Mucosa of stomach (tissue), 1 donor: ENCODE measurements at regions not wholly inside any gene's neighbourhood (a gene's known extent, or its start where the extent isn't known, plus 50 kb on each side); places are given as distances from the start of the nearest gene placed in this dataset.

Source experiments
- H3K27me3 ChIP-seq: one replicate; pipeline ENCODE4 v1.7.0; 2013; ENCODE audit warnings: mild to moderate bottlenecking, low read length; ENCODE audit not compliant: control insufficient read depth, insufficient read depth
- H3K36me3 ChIP-seq: one replicate; pipeline ENCODE4 v1.7.0; 2013; ENCODE audit warnings: low read length; ENCODE audit not compliant: control insufficient read depth, insufficient read depth
- H3K4me1 ChIP-seq: one replicate; pipeline ENCODE4 v1.7.0; 2013; ENCODE audit warnings: mild to moderate bottlenecking, low read length; ENCODE audit not compliant: control insufficient read depth, insufficient read depth
- H3K4me3 ChIP-seq: one replicate; pipeline ENCODE4 v1.7.0; 2013; ENCODE audit warnings: low read length
- H3K9ac ChIP-seq: one replicate; pipeline ENCODE4 v1.7.0; 2013; ENCODE audit warnings: mild to moderate bottlenecking, low read length, moderate library complexity
- H3K9me3 ChIP-seq: one replicate; pipeline ENCODE4 v1.7.0; 2013; ENCODE audit warnings: mild to moderate bottlenecking, low read length, moderate library complexity; ENCODE audit not compliant: control insufficient read depth
- donor health status: Pancreatic carcinoma.

- Histone ChIP-seq H3K27me3 (no peaks in the 10 kb centered on the region), H3K9me3 (no peaks in the 10 kb centered on the region), H3K36me3 (no peaks in the 10 kb centered on the region), H3K4me3 (no peak overlapping the region), H3K4me1 (no peaks in the 10 kb centered on the region), H3K9ac (no peak overlapping the region)
Observed at GRCh38 chr20:22423190-22423832, 161.1 kb downstream of the FOXA2 start.

GRCh38 chr20:22420116-22420598 lies 164.2 kb downstream of the FOXA2 start:
- H3K4me3 ChIP-seq: no peak overlapping the region
- H3K4me1 ChIP-seq: no peaks in the 10 kb centered on the region
- H3K9ac ChIP-seq: no peak overlapping the region
- H3K9me3 ChIP-seq: no peaks in the 10 kb centered on the region
- H3K27me3 ChIP-seq: no peaks in the 10 kb centered on the region
- no peaks in the 10 kb centered on the region for H3K36me3 ChIP-seq

- Histone ChIP-seq H3K4me1 (no peaks in the 10 kb centered on the region), H3K36me3 (no peaks in the 10 kb centered on the region), H3K9me3 (no peaks in the 10 kb centered on the region), H3K27me3 (no peaks in the 10 kb centered on the region), H3K4me3 (no peak overlapping the region), H3K9ac (no peak overlapping the region)
Observed at GRCh38 chr20:22418738-22419137, 165.6 kb downstream of the FOXA2 start.

- Histone ChIP-seq H3K9ac (no peak overlapping the region), H3K4me1 (peaks cover 21% of the 10 kb centered on the region), H3K27me3 (no peaks in the 10 kb centered on the region), H3K9me3 (no peaks in the 10 kb centered on the region), H3K36me3 (no peaks in the 10 kb centered on the region), H3K4me3 (no peak overlapping the region)
Observed at GRCh38 chr20:22414305-22414742, 170.0 kb downstream of the FOXA2 start.

- H3K27me3 ChIP-seq: no peaks in the 10 kb centered on the region
Observed at GRCh38 chr20:22412977-22413868, 171.1 kb downstream of the FOXA2 start.

GRCh38 chr20:22411627-22412450 lies 172.5 kb downstream of the FOXA2 start:
- Histone ChIP-seq H3K9me3 (no peaks in the 10 kb centered on the region), H3K4me1 (peaks cover 21% of the 10 kb centered on the region), H3K36me3 (no peaks in the 10 kb centered on the region), H3K9ac (no peak overlapping the region), H3K27me3 (no peaks in the 10 kb centered on the region), H3K4me3 (no peak overlapping the region)

More at GRCh38 chr20:22412977-22413868, 171.1 kb downstream of the FOXA2 start:
- H3K9ac ChIP-seq: no peak overlapping the region
- no peak overlapping the region for H3K4me3 ChIP-seq
- H3K36me3 ChIP-seq: no peaks in the 10 kb centered on the region
- H3K4me1 ChIP-seq: peaks cover 21% of the 10 kb centered on the region
- H3K9me3 ChIP-seq: no peaks in the 10 kb centered on the region

- no peaks in the 10 kb centered on the region for H3K27me3 ChIP-seq
- no peak overlapping the region for H3K9ac ChIP-seq
- H3K9me3 ChIP-seq: no peaks in the 10 kb centered on the region
- H3K36me3 ChIP-seq: no peaks in the 10 kb centered on the region
- no peak overlapping the region for H3K4me3 ChIP-seq
- H3K4me1 ChIP-seq: peaks cover 21% of the 10 kb centered on the region
Observed at GRCh38 chr20:22411286-22411626, 173.1 kb downstream of the FOXA2 start.

GRCh38 chr20:22410556-22411130 lies 173.7 kb downstream of the FOXA2 start:
- Histone ChIP-seq H3K36me3 (no peaks in the 10 kb centered on the region), H3K4me1 (peaks cover 21% of the 10 kb centered on the region), H3K4me3 (no peak overlapping the region), H3K9me3 (no peaks in the 10 kb centered on the region), H3K9ac (no peak overlapping the region), H3K27me3 (no peaks in the 10 kb centered on the region)

GRCh38 chr20:22408521-22409402 lies 175.6 kb downstream of the FOXA2 start:
- peaks cover 30% of the 10 kb centered on the region for H3K4me1 ChIP-seq
- no peak overlapping the region for H3K9ac ChIP-seq
- no peaks in the 10 kb centered on the region for H3K36me3 ChIP-seq
- H3K4me3 ChIP-seq: no peak overlapping the region
- H3K27me3 ChIP-seq: no peaks in the 10 kb centered on the region
- no peaks in the 10 kb centered on the region for H3K9me3 ChIP-seq

- H3K4me3 ChIP-seq: no peak overlapping the region
- H3K9me3 ChIP-seq: no peaks in the 10 kb centered on the region
- no peaks in the 10 kb centered on the region for H3K36me3 ChIP-seq
- peaks cover 39% of the 10 kb centered on the region for H3K4me1 ChIP-seq
- H3K9ac ChIP-seq: no peak overlapping the region
- no peaks in the 10 kb centered on the region for H3K27me3 ChIP-seq
Observed at GRCh38 chr20:22407237-22408193, 176.9 kb downstream of the FOXA2 start.
